IMR-90 (cell line): ENCODE measurements at regions not wholly inside any gene's neighbourhood (a gene's known extent, or its start where the extent isn't known, plus 50 kb on each side); places are given as distances from the start of the nearest gene placed in this dataset.

Experiments used
- MAZ ChIP-seq: IDR thresholded peaks from 2 replicates; pipeline ENCODE4 v1.6.1; 2012; ENCODE audit warnings: low read depth, mild to moderate bottlenecking, low read length, improper control_type of control experiment, moderate library complexity, borderline replicate concordance
- TF ChIP-seq, protein P1 (sequence below): conservative IDR thresholded peaks from 2 replicates; pipeline ENCODE4 v1.5.1; 2012; ENCODE audit warnings: mild to moderate bottlenecking, low read depth, low read length, improper control_type of control experiment

DNA sequence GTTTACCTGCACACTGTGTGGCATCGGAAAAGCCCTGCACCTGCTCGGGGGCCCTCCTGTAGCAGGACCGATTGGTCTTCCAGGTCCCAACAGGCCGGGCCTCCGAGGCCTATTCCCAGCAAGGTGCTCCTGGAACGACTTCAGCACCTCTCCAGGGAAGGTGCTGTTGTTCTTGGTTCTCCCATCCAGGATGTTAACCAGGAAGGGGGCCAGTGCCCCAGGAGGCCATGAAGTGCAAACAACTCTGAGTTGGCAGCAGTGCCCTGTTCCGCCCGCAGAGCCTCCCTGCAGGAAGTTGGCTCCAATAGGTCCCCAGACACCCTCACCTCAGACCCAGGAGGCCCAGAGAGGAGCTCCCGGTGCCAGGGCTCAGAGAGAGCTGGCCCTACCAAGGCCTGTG lies 64.0 kb upstream of the DUSP5 start:
- TF ChIP-seq, protein P1, sequence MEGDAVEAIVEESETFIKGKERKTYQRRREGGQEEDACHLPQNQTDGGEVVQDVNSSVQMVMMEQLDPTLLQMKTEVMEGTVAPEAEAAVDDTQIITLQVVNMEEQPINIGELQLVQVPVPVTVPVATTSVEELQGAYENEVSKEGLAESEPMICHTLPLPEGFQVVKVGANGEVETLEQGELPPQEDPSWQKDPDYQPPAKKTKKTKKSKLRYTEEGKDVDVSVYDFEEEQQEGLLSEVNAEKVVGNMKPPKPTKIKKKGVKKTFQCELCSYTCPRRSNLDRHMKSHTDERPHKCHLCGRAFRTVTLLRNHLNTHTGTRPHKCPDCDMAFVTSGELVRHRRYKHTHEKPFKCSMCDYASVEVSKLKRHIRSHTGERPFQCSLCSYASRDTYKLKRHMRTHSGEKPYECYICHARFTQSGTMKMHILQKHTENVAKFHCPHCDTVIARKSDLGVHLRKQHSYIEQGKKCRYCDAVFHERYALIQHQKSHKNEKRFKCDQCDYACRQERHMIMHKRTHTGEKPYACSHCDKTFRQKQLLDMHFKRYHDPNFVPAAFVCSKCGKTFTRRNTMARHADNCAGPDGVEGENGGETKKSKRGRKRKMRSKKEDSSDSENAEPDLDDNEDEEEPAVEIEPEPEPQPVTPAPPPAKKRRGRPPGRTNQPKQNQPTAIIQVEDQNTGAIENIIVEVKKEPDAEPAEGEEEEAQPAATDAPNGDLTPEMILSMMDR = no peak
- TF ChIP-seq MAZ = no peak
